Testis (tissue), 2 donors: ENCODE measurements at regions not wholly inside any gene's neighbourhood (a gene's known extent, or its start where the extent isn't known, plus 50 kb on each side); places are given as distances from the start of the nearest gene placed in this dataset.

Experiments used
- DNase-seq: peaks from one replicate; pipeline ENCODE4 v3.0.0-alpha.2; 2019
- H3K27ac ChIP-seq, 2 donors: fragments of 200-600 bp; sonication (generic); one replicate each; pipeline ENCODE4 v1.5.1; 2019
- H3K27me3 ChIP-seq: fragments of 200-600 bp; sonication (generic); one replicate; pipeline ENCODE4 v1.5.1; 2019
- H3K36me3 ChIP-seq: fragments of 200-600 bp; sonication (generic); one replicate; pipeline ENCODE4 v1.5.1; 2017; ENCODE audit warnings: low read depth; ENCODE audit errors: missing control alignments
- H3K4me1 ChIP-seq: fragments of 200-600 bp; sonication (generic); one replicate; pipeline ENCODE4 v1.5.1; 2019
- H3K4me3 ChIP-seq, 2 donors: fragments of 200-600 bp; sonication (generic); one replicate each; pipeline ENCODE4 v1.5.1; 2017 to 2019
- H3K9me3 ChIP-seq: fragments of 200-600 bp; sonication (generic); one replicate; pipeline ENCODE4 v1.5.1; 2017
- CTCF ChIP-seq, 3 experiments: fragments of 450-650 bp in 2 of 3; fragments of 200-600 bp in 1 of 3; sonication (generic) in 1 of 3; IDR thresholded peaks; one replicate each; pipeline ENCODE4 v1.5.1; 2016 to 2019; ENCODE audit warnings: antibody characterized with exemption in 3 of 3, mild to moderate bottlenecking in 2 of 3, moderate library complexity in 1 of 3
- POLR2A ChIP-seq: fragments of 450-650 bp; IDR thresholded peaks from one replicate; pipeline ENCODE4 v1.6.1; 2017; ENCODE audit warnings: antibody characterized with exemption, mild to moderate bottlenecking, moderate library complexity
- WGBS, 2 donors: methylation state at CpG; one replicate each; pipeline ENCODE4 v1.1.5; 2018; 5-methylcytosine and 5-hydroxymethylcytosine counted together
- intact Hi-C: fragments of 100-400 bp; cut with DNase I; formaldehyde crosslinking; loops from one replicate; pipeline ENCODE4 v1.15.1; 2023; ENCODE audit warnings: low total_unique reads

- no peak for DNase-seq
- WGBS, 2 donors: 63 to 81% methylated on average over 4 of the region's 4 CpGs
- H3K9me3 ChIP-seq: no peaks in the 10 kb centered on the region
- no peak overlapping the region for H3K4me3 ChIP-seq
- no peaks in the 10 kb centered on the region for H3K27me3 ChIP-seq
- no peak overlapping the region for H3K27ac ChIP-seq
- H3K36me3 ChIP-seq: no peaks in the 10 kb centered on the region
- no peaks in the 10 kb centered on the region for H3K4me1 ChIP-seq
- intact Hi-C loops: no loop called here
- TF ChIP-seq POLR2A: no peak
- no peak for TF ChIP-seq CTCF (IDR thresholded peaks at IDR 0.05)
These were observed 339.6 kb upstream of the CCNH start for GRCh38 chr5:87752362-87752761.

DNA sequence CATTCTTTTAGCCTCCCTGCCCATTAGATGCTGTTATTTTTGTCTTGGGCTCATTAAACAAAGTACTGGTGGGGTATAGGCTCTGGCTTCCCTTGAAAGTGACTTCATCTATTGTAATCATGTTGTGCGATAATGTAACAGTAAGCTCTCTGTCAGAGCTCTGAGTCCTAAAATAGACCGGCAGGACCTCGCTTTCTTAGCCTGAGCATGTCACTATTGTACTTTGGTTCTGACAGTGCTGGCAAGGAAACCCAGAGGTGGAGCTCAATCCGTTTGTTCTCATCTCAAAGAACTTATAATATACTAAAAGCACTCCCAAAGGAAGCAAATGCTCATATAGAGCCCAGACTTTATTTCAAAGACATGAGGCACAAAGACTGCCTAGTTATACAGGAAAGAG lies 339.1 kb upstream of the CCNH start:
- intact Hi-C loops: no loop called here
- TF ChIP-seq CTCF (IDR thresholded peaks at IDR 0.05): no peak
- no peak for TF ChIP-seq POLR2A
- WGBS, 2 donors: 70 to 71% methylated on average over 4 of the region's 4 CpGs

GRCh38 chr5:87746891-87747377 lies 334.2 kb upstream of the CCNH start:
- intact Hi-C loops: no loop called here
- TF ChIP-seq POLR2A: no peak
- TF ChIP-seq CTCF (IDR thresholded peaks at IDR 0.05): no peak
- H3K9me3 ChIP-seq: no peaks in the 10 kb centered on the region
- H3K36me3 ChIP-seq: no peaks in the 10 kb centered on the region
- H3K27ac ChIP-seq: no peak overlapping the region
- no peak overlapping the region for H3K4me3 ChIP-seq
- no peaks in the 10 kb centered on the region for H3K27me3 ChIP-seq
- 94 to 96% methylated on average over 2 of the region's 2 CpGs for WGBS, 2 donors
- DNase-seq: no peak
- no peaks in the 10 kb centered on the region for H3K4me1 ChIP-seq

More for the DNA sequence above, 339.1 kb upstream of the CCNH start:
- Histone ChIP-seq H3K4me1 (no peaks in the 10 kb centered on the region), H3K36me3 (no peaks in the 10 kb centered on the region), H3K9me3 (no peaks in the 10 kb centered on the region), H3K27ac (no peak overlapping the region), H3K27me3 (no peaks in the 10 kb centered on the region), H3K4me3 (no peak overlapping the region)
- DNase-seq: no peak

- DNase-seq: no peak
- TF ChIP-seq CTCF (IDR thresholded peaks at IDR 0.05) (no peak), POLR2A (no peak)
- H3K27ac ChIP-seq: no peak overlapping the region
- no peaks in the 10 kb centered on the region for H3K9me3 ChIP-seq
- no peaks in the 10 kb centered on the region for H3K36me3 ChIP-seq
- no peaks in the 10 kb centered on the region for H3K4me1 ChIP-seq
- H3K27me3 ChIP-seq: no peaks in the 10 kb centered on the region
- H3K4me3 ChIP-seq: no peak overlapping the region
- intact Hi-C loops: no loop called here
These were observed 333.6 kb upstream of the CCNH start for GRCh38 chr5:87746341-87746740.

DNA sequence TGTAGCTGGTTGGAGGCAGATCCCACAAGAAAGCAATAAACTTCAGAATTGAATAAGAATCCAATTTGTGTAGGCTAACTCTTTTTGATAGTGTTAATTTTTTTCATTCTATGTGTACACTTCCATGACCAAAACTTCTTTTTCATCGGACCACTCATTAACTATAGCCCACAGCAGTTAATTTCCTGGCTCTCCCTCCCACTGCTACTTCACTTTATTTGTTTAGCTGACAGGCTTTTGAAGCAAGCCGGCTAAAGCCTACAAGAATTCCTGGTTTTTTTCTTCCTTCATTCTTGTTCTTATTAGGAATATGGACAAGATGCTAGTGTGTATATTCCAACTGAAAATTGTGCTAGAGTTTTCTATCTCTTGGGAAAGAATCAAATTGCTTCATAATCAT lies 329.2 kb upstream of the CCNH start:
- DNase-seq: no peak
- 5 to 15% methylated on average over 2 of the region's 2 CpGs for WGBS, 2 donors
- Histone ChIP-seq H3K4me3 (no peak overlapping the region), H3K36me3 (no peaks in the 10 kb centered on the region), H3K27me3 (no peaks in the 10 kb centered on the region), H3K9me3 (no peaks in the 10 kb centered on the region), H3K27ac (no peak overlapping the region), H3K4me1 (no peaks in the 10 kb centered on the region)
- TF ChIP-seq CTCF (IDR thresholded peaks at IDR 0.05): no peak
- TF ChIP-seq POLR2A: no peak
- intact Hi-C loops: no loop called here
